GM19395 (cell line): ENCODE measurements at regions not wholly inside any gene's neighbourhood (a gene's known extent, or its start where the extent isn't known, plus 50 kb on each side); places are given as distances from the start of the nearest gene placed in this dataset.
"Not testable (repeated sequence)": the region's sequence is repeated elsewhere in the genome, so short reads cannot be mapped to it uniquely, and the experiment has no call there.

Source experiments
- ATAC-seq: cut with Tn5 transposase; IDR thresholded peaks from one replicate; pipeline ENCODE4 v1.9.1; 2021; ENCODE audit warnings: mild to moderate bottlenecking, moderate library complexity; ENCODE audit not compliant: unreplicated experiment

GRCh38 chr3:195999176-195999575, 82.7 kb downstream of the TFRC start:
- not testable (repeated sequence) for ATAC-seq

DNA sequence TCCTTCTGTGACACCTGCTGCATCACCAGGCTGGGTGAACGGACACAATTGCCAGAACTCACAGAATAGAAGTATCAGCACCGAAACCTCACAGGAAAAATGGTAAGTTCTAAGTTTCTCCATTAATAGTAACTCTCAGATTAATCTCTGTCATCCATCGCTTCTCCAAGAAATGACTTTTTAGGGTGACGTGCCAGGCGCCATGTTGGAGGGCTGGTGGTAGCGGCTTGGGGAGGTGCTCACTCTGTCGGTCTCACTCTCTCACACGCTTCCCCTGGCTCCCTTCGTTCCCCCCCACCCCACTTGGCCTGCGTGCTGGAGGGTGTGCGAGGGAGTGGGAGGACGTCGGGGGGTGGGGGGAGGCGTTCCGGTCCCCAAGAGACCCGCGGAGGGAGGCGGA, 85.6 kb downstream of the TFRC start:
- ATAC-seq = not testable (repeated sequence)

GRCh38 chr3:195994343-195994742, 86.0 kb upstream of the TNK2 start:
- not testable (repeated sequence) for ATAC-seq

DNA sequence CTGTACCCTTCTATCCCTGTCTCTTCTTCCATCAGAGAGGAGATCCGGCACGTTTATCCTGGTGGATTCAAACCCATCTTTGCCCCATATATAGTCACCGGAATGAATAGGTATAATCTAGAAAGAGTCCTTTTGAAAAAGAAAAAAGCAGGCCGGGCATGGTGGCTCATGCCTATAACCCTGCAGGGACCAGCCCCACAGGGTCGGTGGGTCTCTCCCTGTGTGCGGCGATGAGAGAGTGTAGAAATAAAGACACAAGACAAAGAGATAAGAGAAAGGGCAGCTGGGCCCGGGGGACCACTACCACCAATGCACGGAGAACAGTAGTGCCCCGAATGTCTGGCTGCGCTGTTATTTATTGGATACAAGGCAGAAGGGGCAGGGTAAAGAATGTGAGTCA, 85.3 kb upstream of the TNK2 start:
- ATAC-seq = not testable (repeated sequence)

DNA sequence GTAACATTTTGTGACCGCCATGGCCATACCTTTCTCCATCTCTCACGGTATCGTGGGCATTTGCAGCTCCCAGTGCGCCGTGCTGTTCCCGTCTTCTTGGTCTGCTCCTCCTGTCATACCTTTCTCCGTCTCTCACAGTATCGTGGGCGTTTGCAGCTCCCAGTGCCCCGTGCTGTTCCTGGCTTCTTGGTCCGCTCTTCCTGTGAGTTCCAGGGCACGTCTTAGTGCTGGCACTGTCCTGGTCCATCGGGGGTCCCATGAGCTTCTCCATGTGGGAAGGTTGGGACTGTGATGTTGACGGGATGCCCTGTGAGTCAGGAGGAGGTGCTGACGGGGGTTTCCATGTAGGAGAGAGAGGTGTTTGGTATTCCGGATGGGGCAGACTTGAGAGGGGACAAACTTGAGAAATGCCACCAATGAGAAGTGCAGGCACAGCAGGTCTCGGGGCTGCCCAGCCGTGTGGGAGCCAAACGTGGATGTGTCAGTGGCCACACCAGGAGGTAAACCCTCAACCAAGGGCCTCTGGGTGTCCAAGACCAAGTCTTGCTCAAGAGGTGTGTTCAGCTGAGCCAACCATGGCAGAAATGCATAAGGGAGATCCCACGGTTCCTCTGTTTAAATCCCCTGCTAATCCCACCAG, 84.7 kb upstream of the TNK2 start:
- ATAC-seq = not testable (repeated sequence)

GRCh38 chr3:195991986-195992385, 83.6 kb upstream of the TNK2 start:
- ATAC-seq = not testable (repeated sequence)

- not testable (repeated sequence) for ATAC-seq
Measured at GRCh38 chr3:195991243-195991642, 82.9 kb upstream of the TNK2 start.

DNA sequence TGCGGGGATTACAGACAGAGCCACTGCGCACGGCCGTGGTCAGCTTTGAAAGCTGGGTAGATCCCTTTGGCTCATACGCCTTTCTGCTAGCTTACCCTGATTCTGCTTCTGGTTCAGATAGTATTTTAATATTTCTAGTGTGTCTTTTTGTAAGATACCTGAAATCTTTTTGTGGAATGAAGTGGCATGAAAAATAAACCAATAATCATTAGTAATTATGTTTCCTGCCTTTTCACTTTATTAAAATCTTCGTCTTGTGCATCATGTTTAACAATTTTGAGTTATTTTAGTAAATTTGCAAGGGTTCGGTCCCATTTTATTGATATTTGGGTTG, 82.5 kb upstream of the TNK2 start:
- ATAC-seq = not testable (repeated sequence)

DNA sequence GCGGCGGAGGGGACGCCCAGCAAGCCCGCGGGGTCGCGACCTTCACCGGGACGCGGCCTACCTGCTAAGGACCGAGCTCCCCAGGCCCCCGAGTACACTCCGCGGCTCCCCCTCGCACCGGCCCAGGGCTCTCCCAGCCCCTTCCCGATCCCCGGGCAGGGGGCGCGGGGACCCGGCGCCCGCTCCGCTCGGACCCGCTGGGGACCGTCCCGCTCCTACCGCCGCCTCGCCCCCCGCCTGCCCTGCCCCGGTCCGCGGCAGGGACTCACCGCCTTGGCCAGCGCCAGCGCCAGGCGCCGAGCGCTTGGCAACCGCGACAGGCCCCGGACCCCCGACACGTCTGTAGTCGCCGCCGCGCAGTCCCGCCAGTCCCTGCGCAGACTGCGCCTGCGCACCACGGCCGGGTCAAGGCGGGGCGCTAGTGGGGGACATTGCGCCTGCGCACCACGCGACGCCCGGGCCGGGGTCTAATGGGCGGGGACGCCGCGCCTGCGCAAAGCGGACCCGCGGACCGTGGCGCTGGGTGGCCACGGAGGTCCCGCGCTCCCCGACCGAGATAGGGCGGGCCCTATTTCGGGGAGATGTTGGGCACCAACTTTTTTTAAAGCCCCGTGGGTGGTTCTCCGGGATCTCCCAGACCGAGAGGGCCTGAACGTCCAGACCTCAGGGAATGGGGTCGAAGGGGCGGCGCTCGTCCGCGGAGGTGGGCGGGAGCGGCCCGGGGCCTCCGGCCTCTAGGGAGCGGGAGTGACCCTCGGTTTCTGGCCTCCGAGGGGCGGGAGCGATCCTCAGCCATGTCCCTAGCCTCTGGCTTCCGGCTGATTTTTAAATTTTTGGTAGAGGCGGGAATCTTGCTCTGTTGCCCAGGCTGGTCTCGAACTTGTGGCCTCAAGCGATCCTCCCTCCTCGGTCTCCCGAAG, 81.8 kb upstream of the TNK2 start:
- peak; percentile 87 for ATAC-seq

- peak; percentile 55 for ATAC-seq
Measured at GRCh38 chr3:195989197-195989920, 81.0 kb upstream of the TNK2 start.

GRCh38 chr3:195988764-195989163, 80.4 kb upstream of the TNK2 start:
- ATAC-seq = not testable (repeated sequence)

GRCh38 chr3:195987001-195987400, 78.7 kb upstream of the TNK2 start:
- not testable (repeated sequence) for ATAC-seq

DNA sequence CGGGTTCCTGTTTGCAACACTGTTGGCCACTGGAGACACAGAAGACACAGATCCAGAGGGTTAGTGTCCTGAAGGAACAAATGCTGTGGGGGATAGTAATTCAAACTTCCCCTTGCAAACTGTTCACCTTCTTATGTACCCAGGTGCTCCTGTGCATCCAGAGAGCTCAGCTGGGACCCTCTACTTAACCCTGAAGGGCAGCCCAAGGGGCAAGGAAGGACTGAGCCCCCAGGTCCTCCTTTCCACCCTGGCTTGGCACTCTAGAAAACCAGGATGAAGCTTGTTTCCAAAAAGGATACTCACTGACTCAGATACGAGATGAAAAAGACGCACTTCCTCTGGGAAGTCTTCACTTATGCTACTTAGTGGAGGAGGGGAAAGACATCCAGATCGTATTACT, 78.2 kb upstream of the TNK2 start:
- not testable (repeated sequence) for ATAC-seq

- not testable (repeated sequence) for ATAC-seq
Measured at GRCh38 chr3:195985348-195985920, 77.1 kb upstream of the TNK2 start.

DNA sequence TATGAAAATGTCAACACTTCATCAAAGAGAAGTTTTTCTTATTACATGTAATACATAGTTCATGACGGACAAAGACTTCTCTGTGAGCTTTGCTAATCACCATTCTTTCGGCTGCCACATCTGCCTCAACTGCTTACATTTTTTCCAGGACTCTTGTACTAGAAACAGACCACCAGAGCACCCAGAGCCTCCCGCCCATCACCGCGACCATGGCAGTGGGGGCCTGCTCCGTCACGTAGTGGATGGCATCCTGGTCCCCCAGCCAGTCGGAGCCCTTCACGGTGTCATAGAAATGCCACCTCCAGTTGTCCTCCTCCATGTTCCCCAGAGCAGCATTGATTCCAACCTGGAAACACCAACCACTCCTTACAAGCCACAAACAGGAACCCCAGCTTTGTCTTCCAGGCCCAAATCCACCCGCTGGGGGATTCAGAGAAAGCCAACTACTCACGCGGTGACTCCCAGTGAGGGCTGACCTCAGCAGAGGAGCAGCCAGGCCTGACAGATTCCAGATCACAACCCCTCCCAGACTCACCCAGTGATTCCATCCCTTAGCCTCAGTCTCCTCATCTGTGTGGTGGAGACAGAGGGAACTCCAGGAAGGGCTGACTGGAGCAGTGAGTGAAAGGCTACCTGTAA, 76.2 kb upstream of the TNK2 start:
- ATAC-seq = not testable (repeated sequence)

- not testable (repeated sequence) for ATAC-seq
Measured at GRCh38 chr3:195983880-195984279, 75.5 kb upstream of the TNK2 start.

- not testable (repeated sequence) for ATAC-seq
Measured at GRCh38 chr3:195982754-195983153, 74.4 kb upstream of the TNK2 start.

GRCh38 chr3:195981778-195982177, 73.4 kb upstream of the TNK2 start:
- ATAC-seq = not testable (repeated sequence)

- not testable (repeated sequence) for ATAC-seq
Measured at GRCh38 chr3:195979877-195980276, 71.5 kb upstream of the TNK2 start.

DNA sequence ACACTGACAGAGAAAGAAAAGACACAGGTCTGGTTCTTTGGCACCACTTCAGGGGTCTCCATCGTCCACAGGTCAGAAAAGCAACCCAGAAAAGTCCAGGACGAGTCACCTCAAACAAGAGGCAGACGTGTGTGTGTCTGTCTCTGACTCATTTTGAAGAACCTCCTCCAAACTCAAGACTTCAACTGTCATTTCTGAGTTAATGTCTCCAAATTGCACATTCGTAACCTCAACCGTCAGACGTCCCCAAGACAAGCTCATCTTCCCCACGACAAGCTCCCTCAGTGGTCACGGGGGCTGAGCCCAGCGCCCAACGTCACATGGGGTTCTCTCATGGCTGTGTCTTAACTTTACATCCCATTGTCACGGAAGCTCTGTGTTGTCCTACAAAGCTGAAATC, 70.2 kb upstream of the TNK2 start:
- not testable (repeated sequence) for ATAC-seq

DNA sequence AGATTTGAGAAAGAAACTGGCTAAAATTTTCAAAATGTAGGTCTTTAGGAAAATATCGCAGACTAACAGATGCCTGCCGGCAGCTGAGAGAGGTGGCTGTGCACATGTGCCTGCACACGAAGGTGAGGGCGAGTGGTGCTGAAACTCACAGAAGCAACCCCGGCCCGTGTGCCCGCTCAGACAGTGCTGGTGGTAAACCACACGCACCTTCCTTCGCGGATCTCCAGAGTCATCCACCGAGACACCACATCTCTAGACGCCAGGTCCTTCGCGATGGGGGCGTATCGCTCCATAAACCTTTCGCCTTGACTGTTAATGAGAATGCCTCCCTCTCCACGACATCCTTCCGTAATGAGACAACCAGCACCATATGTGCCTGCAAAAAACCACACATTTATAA, 68.5 kb upstream of the TNK2 start:
- not testable (repeated sequence) for ATAC-seq
